ENCODE measurements at regions not wholly inside any gene's neighbourhood (a gene's known extent, or its start where the extent isn't known, plus 50 kb on each side); places are given as distances from the start of the nearest gene placed in this dataset.

GRCh38 chr2:215522237-215522636 lies 86.4 kb upstream of the FN1 start:
- no peak for TF ChIP-seq USF2 (CRISPR knock-in tag; IDR thresholded peaks at IDR 0.05)
- no peak for TF ChIP-seq IRF2 (CRISPR knock-in tag; IDR thresholded peaks at IDR 0.05; ENCODE audit: borderline replicate concordance, low read depth)
- no peak for TF ChIP-seq ATF3 (CRISPR knock-in tag; conservative IDR thresholded peaks at IDR 0.05)
